Lower lobe of right lung (tissue), 2 donors: ENCODE measurements at regions not wholly inside any gene's neighbourhood (a gene's known extent, or its start where the extent isn't known, plus 50 kb on each side); places are given as distances from the start of the nearest gene placed in this dataset.

ENCODE experiments used
- ATAC-seq, 2 donors: fragments of 200-7000 bp; cut with Tn5 transposase; one replicate each; pipeline ENCODE4 v1.9.1; 2020 to 2022; ENCODE audit warnings: mild to moderate bottlenecking in 2 of 2, moderate library complexity in 2 of 2
- DNase-seq: peaks from one replicate; pipeline ENCODE4 v3.0.0-alpha.2; 2020
- H3K27ac ChIP-seq: fragments of 200-600 bp; one replicate; pipeline ENCODE4 v1.8.0; 2022
- H3K27me3 ChIP-seq: fragments of 200-600 bp; one replicate; pipeline ENCODE4 v1.8.0; 2022; ENCODE audit warnings: low read depth
- H3K36me3 ChIP-seq: fragments of 200-600 bp; one replicate; pipeline ENCODE4 v1.8.0; 2022; ENCODE audit warnings: mild to moderate bottlenecking
- H3K4me1 ChIP-seq: fragments of 200-600 bp; one replicate; pipeline ENCODE4 v1.8.0; 2022
- H3K4me3 ChIP-seq: fragments of 200-600 bp; one replicate; pipeline ENCODE4 v1.8.0; 2022; ENCODE audit warnings: mild to moderate bottlenecking
- H3K9me3 ChIP-seq: fragments of 200-600 bp; one replicate; pipeline ENCODE4 v1.8.0; 2022
- intact Hi-C: fragments of 100-400 bp; cut with DNase I; formaldehyde crosslinking; loops from one replicate; pipeline ENCODE4 v1.11.0; 2022
- TF ChIP-seq, protein P1 (sequence below): fragments of 200-600 bp; IDR thresholded peaks from one replicate; pipeline ENCODE4 v1.8.0; 2022; ENCODE audit warnings: antibody characterized with exemption, mild to moderate bottlenecking
- donor health status: DM: no; HTN: yes; CAD: no; lungs with severe emphysema.

DNA sequence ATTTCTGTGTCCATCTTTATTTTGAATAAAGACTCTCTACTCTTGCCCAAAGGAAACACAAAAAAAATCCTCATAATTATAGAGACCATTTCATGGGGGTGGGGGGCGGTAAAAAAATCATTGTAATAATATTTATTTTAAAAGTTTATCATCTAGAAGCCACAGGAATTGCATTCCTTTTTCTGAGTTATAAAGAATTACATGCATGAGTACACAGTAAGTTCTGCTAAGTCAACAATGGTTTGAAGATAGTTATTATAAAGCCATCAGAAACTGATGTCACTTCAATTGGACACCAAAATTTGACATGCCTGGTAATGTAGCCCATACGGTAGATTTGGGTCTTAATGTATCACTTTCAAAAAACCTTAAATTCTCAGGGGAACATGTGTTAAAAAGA lies 478.1 kb upstream of the NR5A2 start:
- Histone ChIP-seq H3K27ac (no peak overlapping the region), H3K36me3 (no peaks in the 10 kb centered on the region), H3K4me3 (no peak overlapping the region), H3K4me1 (no peaks in the 10 kb centered on the region), H3K27me3 (no peaks in the 10 kb centered on the region), H3K9me3 (no peaks in the 10 kb centered on the region)
- ATAC-seq (no peak), DNase-seq (no peak)
- TF ChIP-seq, protein P1, sequence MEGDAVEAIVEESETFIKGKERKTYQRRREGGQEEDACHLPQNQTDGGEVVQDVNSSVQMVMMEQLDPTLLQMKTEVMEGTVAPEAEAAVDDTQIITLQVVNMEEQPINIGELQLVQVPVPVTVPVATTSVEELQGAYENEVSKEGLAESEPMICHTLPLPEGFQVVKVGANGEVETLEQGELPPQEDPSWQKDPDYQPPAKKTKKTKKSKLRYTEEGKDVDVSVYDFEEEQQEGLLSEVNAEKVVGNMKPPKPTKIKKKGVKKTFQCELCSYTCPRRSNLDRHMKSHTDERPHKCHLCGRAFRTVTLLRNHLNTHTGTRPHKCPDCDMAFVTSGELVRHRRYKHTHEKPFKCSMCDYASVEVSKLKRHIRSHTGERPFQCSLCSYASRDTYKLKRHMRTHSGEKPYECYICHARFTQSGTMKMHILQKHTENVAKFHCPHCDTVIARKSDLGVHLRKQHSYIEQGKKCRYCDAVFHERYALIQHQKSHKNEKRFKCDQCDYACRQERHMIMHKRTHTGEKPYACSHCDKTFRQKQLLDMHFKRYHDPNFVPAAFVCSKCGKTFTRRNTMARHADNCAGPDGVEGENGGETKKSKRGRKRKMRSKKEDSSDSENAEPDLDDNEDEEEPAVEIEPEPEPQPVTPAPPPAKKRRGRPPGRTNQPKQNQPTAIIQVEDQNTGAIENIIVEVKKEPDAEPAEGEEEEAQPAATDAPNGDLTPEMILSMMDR: no peak
- intact Hi-C loops: no loop called here

DNA sequence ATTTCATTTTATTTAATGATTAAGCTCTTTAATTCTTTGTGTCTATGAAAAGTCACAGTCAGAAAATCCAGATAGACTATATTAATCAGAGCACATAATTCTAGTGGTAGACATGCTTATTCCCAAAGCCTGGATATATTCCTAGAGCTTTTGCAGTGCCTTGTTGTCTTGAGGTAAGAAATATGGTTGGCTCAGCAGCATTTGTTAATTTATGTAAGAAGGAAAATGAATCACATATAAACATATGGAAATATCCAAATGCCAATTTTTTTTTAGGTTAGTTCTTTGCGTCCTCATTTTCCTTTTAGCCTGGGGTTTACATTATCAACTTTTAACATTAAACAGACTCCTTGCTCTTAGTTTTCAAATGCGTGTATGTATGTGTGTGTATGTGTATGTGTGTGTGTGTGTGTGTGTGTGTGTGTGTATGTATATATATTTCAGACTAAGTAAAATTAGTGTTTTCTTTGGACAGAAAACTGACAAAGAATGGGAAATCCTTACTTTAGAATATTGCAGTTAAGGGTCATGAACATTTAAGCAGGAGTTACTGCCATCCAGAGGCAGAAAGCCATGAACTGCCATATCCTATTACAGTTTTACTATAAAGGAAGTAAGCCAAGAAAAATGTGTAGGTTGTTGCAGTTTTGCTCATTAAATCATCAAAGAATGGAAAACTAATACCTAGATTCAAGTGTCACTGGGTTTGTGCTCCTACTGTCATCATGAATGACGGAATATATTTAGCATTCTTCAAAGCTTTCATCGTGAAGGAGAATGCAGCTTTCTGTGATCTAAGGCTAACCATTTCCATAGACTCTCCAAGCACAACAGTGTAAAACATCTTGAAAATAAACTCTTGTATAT lies 477.1 kb upstream of the NR5A2 start:
- H3K36me3 ChIP-seq: no peaks in the 10 kb centered on the region
- H3K27me3 ChIP-seq: no peaks in the 10 kb centered on the region
- intact Hi-C loops: no loop called here
- DNase-seq: no peak
- H3K4me3 ChIP-seq: no peak overlapping the region
- H3K9me3 ChIP-seq: no peaks in the 10 kb centered on the region
- no peaks in the 10 kb centered on the region for H3K4me1 ChIP-seq
- TF ChIP-seq, protein P1: no peak
- no peak for ATAC-seq
- no peak overlapping the region for H3K27ac ChIP-seq

DNA sequence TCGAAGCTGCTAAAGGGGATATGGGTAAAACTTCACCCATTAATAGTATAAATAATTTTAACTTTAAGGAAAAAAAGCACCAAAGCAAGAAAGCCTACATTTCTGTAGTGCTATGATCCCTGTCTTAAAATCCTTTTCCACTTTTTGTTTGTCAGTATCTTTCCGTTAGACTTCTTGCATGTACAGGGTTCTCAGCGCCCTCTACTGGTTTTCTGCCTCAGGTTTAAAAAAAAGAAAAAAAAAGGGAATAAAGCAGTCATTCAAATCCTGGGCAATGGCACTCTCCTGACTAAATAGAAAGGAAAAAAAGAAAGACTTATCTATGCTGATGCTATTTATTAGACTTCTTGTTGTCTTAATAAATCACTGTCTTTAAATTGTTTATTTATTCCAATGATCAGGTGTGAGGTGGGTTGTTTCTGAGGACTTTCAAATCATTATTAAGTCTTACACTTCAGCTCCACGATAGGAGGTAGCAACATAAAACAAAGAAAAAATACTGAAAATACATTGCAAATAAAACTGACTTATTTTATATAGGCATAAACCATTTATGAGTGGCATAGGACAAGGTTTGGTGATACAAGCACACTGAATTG lies 475.4 kb upstream of the NR5A2 start:
- Histone ChIP-seq H3K4me3 (no peak overlapping the region), H3K9me3 (no peaks in the 10 kb centered on the region), H3K27me3 (no peaks in the 10 kb centered on the region), H3K27ac (no peak overlapping the region), H3K36me3 (no peaks in the 10 kb centered on the region), H3K4me1 (no peaks in the 10 kb centered on the region)
- intact Hi-C loops: no loop called here
- DNase-seq (no peak), ATAC-seq (no peak)
- TF ChIP-seq, protein P1: peak; percentile 65

DNA sequence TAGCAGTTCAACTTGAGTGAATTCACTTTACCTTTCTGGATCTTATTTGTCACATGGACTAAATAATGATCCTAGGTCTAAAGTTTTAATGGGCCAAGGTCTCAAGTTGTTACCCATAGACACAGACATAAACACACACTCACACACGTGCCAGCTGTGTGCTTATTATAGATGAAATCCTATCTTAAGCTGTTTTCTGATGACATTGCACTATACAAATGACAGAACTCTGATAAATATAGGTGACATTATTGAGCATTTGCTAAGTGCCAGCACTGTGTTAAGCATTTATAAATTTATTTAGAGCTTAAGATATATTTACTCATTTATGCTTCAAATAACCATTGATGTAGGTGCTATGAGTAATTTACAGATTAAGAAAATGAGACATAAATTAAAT lies 474.4 kb upstream of the NR5A2 start:
- intact Hi-C loops: no loop called here
- ATAC-seq (no peak), DNase-seq (no peak)
- Histone ChIP-seq H3K4me3 (no peak overlapping the region), H3K9me3 (no peaks in the 10 kb centered on the region), H3K27ac (no peak overlapping the region), H3K4me1 (no peaks in the 10 kb centered on the region), H3K36me3 (no peaks in the 10 kb centered on the region), H3K27me3 (no peaks in the 10 kb centered on the region)
- TF ChIP-seq, protein P1: no peak

DNA sequence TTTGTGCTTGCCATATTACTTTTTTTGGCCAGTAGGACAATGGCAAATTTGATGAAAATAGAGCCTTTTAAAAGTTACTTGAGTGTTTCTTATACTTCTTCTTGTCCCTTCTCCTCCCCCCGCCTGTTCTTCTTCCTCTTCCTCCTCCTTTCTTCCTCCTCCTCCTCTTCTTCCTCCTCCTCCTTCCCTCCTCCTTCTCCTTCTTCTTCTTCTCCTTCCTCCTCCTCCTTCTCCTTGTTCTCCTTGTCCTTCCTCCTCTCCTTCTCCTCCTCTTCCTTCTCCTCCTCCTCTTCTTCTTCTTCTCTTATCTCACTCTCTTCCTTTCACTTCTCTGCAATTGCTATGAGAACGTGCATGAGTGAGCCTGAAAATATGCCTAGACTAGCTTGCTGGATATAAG lies 466.2 kb upstream of the NR5A2 start:
- Histone ChIP-seq H3K4me3 (no peak overlapping the region), H3K36me3 (no peaks in the 10 kb centered on the region), H3K27me3 (no peaks in the 10 kb centered on the region), H3K9me3 (no peaks in the 10 kb centered on the region), H3K27ac (no peak overlapping the region), H3K4me1 (no peaks in the 10 kb centered on the region)
- DNase-seq: no peak
- intact Hi-C loops: no loop called here
- ATAC-seq: no peak
- TF ChIP-seq, protein P1: no peak
